Colonic mucosa (tissue), 4 donors: ENCODE measurements at regions not wholly inside any gene's neighbourhood (a gene's known extent, or its start where the extent isn't known, plus 50 kb on each side); places are given as distances from the start of the nearest gene placed in this dataset.
"Not testable (repeated sequence)": the region's sequence is repeated elsewhere in the genome, so short reads cannot be mapped to it uniquely, and the experiment has no call there.

ENCODE experiments used
- DNase-seq: peaks from one replicate; pipeline ENCODE4 v3.0.0-alpha.2; 2020
- H3K27ac ChIP-seq: fragments of 200-600 bp; one replicate; pipeline ENCODE4 v1.8.0; 2021
- H3K27me3 ChIP-seq: fragments of 200-600 bp; one replicate; pipeline ENCODE4 v1.8.0; 2021
- H3K36me3 ChIP-seq: fragments of 200-600 bp; one replicate; pipeline ENCODE4 v1.8.0; 2021
- H3K4me1 ChIP-seq: fragments of 200-600 bp; one replicate; pipeline ENCODE4 v1.8.0; 2021; ENCODE audit warnings: mild to moderate bottlenecking
- H3K4me3 ChIP-seq: fragments of 200-600 bp; one replicate; pipeline ENCODE4 v1.8.0; 2021
- H3K9ac ChIP-seq, 2 donors: one replicate each; pipeline ENCODE4 v1.7.0; 2013; ENCODE audit warnings: control low read depth in 2 of 2, low read depth in 2 of 2, low read length in 2 of 2
- H3K9me3 ChIP-seq: fragments of 200-600 bp; one replicate; pipeline ENCODE4 v1.8.0; 2021
- intact Hi-C: fragments of 100-400 bp; cut with DNase I; formaldehyde crosslinking; loops from one replicate; pipeline ENCODE4 v1.14.1; 2022
- TF ChIP-seq, protein P1 (sequence below): fragments of 200-600 bp; IDR thresholded peaks from one replicate; pipeline ENCODE4 v1.8.0; 2022; ENCODE audit warnings: antibody characterized with exemption, mild to moderate bottlenecking
- donor health status: healthy.
- donor health status: DM: no; HTN: no; CAD: no.
- donor health status: DM: no; HTN: no; CAD: no.

DNA sequence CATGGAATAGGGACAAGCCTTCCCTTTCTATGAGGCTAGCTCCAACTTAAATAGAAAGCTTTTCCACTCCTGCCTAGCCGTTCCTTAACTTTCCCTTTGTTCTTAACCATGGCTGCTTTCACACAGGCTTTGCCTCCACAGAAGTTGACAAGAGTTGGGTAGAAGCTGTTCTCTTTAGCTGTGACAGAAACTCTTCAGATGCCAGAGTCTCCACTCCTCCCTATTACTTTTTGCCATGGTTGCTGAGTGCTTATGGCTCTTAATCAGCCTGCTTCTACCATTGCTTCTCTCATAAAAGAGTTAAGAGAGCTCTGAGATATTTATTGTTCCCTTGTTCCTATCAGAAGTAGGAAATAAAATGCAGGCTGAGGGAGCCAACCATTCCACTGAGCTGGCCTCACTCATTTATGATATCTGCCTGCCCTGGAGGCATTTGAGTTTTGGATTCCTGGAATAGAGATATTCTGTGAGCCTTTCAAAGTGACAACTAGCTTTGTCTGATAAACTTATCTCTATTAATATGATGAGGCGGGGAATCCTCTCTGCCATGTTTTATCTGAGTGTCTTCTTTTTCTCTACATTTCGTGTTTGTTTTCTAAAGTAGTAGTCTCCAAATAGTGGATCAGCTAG lies 162.6 kb downstream of the DMAC1 start:
- no peak overlapping the region for H3K27ac ChIP-seq
- H3K4me1 ChIP-seq: no peaks in the 10 kb centered on the region
- H3K9ac ChIP-seq: no peak overlapping the region
- no peaks in the 10 kb centered on the region for H3K36me3 ChIP-seq
- no peak overlapping the region for H3K4me3 ChIP-seq
- intact Hi-C loops: no loop called here
- no peaks in the 10 kb centered on the region for H3K27me3 ChIP-seq
- no peaks in the 10 kb centered on the region for H3K9me3 ChIP-seq
- TF ChIP-seq, protein P1, sequence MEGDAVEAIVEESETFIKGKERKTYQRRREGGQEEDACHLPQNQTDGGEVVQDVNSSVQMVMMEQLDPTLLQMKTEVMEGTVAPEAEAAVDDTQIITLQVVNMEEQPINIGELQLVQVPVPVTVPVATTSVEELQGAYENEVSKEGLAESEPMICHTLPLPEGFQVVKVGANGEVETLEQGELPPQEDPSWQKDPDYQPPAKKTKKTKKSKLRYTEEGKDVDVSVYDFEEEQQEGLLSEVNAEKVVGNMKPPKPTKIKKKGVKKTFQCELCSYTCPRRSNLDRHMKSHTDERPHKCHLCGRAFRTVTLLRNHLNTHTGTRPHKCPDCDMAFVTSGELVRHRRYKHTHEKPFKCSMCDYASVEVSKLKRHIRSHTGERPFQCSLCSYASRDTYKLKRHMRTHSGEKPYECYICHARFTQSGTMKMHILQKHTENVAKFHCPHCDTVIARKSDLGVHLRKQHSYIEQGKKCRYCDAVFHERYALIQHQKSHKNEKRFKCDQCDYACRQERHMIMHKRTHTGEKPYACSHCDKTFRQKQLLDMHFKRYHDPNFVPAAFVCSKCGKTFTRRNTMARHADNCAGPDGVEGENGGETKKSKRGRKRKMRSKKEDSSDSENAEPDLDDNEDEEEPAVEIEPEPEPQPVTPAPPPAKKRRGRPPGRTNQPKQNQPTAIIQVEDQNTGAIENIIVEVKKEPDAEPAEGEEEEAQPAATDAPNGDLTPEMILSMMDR: no peak
- no peak for DNase-seq

DNA sequence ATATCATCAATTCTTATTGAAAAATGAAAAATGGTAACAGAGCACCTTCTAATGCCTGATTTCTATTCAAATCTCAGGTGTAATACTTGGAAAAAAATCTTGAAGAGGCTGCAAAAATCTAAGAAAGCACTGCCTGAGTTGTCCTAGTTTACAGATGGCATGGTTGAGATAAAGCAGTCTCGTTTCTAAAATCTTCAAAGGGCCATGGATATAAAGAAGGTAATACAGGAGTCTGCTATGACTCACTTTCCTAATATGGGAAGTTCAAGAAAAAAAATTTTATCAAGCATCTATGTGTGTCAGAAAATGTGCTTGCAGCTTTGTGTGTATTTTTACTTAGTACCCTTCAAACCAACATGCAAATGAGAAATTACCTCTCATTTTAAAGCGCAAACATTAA lies 163.3 kb downstream of the DMAC1 start:
- Histone ChIP-seq H3K36me3 (no peaks in the 10 kb centered on the region), H3K4me1 (no peaks in the 10 kb centered on the region), H3K9ac (no peak overlapping the region), H3K27me3 (no peaks in the 10 kb centered on the region), H3K4me3 (no peak overlapping the region), H3K27ac (no peak overlapping the region), H3K9me3 (no peaks in the 10 kb centered on the region)
- intact Hi-C loops: no loop called here
- TF ChIP-seq, protein P1: no peak
- DNase-seq: no peak

DNA sequence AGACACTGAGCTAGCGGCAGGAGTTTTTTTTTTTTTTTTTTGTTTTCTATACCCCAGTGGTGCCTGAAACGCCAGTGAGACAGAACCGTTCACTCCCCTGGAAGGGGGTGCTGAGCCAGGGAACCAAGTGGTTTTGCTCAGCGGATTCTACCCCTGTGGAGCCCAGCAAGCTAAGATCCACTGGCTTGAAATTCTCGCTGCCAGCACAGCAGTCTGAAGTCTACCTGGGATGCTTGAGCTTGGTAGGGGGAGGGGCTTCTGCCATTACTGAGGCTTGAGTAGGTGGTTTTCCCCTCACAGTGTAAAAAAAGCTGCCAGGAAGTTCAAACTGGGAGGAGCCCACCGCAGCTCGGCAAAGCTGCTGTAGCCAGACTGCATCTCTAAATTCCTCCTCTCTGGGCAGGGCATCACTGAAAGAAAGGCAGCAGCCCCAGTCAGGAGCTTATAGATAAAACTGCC lies 173.0 kb downstream of the DMAC1 start:
- H3K27me3 ChIP-seq, intact Hi-C loops, DNase-seq, H3K36me3 ChIP-seq, H3K9ac ChIP-seq, H3K4me1 ChIP-seq, H3K27ac ChIP-seq, H3K9me3 ChIP-seq, H3K4me3 ChIP-seq: not testable (repeated sequence)

DNA sequence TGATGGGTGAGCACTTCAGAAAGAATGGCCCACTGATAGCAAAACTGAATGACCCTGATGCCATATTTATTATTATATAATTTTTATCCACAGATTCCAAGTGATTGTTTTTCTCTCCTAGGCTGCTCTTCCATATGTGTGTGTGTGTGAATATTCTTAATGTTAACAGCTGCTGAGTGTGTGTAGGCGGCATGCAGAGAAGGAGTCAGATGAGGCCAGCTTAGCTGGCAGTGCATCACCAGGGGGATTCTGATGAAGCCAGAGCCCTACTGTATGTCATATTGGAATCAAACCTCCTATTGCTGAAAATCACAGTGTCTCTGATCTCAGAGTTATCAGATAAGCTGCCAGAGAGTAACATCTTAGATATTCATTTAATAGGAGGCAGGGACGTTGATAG lies 177.1 kb downstream of the DMAC1 start:
- Histone ChIP-seq H3K4me1 (no peaks in the 10 kb centered on the region), H3K36me3 (no peaks in the 10 kb centered on the region), H3K9ac (no peak overlapping the region), H3K4me3 (no peak overlapping the region), H3K27me3 (no peaks in the 10 kb centered on the region), H3K27ac (no peak overlapping the region), H3K9me3 (no peaks in the 10 kb centered on the region)
- intact Hi-C loops: no loop called here
- TF ChIP-seq, protein P1: no peak
- no peak for DNase-seq

DNA sequence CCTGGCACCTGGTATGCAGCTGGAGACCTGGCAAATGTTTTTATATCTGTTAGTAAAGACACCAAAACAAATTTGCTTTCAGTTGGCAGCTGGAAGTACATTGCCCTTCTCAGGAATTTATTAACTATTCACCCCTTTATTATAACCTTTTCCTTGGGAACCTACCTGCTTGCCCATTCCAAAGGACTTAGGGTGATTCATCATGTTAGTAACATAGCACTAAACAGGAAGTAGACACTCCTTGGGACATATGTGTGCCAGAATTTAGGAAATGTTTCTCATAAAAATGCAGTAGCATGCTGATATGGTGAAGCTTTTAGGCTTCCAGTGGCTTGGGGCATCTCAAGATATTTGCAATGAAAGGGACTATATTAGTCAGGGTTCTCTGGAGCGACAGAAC lies 184.2 kb downstream of the DMAC1 start:
- Histone ChIP-seq H3K27me3 (no peaks in the 10 kb centered on the region), H3K9ac (no peak overlapping the region), H3K36me3 (no peaks in the 10 kb centered on the region), H3K27ac (no peak overlapping the region), H3K9me3 (no peaks in the 10 kb centered on the region), H3K4me1 (no peaks in the 10 kb centered on the region), H3K4me3 (no peak overlapping the region)
- DNase-seq: no peak
- TF ChIP-seq, protein P1: no peak
- intact Hi-C loops: no loop called here

DNA sequence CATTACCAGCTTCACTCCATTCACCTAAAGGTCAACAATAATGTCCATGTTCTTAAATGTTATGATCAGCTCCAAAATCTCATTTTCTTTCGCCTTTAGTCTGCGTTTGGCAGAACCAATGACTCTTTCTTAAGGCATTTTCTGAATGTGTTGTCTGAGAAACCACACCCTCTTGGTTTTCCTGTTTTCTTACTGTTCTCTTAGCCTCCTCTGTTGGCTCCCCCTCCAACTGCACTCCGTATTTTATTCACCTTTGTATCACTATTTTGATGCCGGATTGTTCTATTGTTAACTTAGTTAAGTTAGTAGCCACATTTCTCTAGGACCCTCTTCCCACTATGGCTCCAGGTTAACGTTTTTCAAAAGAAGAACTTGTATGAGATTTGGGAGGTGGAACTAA lies 185.6 kb downstream of the DMAC1 start:
- no peak for DNase-seq
- no peak overlapping the region for H3K4me3 ChIP-seq
- H3K27ac ChIP-seq: no peak overlapping the region
- no peaks in the 10 kb centered on the region for H3K9me3 ChIP-seq
- no peaks in the 10 kb centered on the region for H3K4me1 ChIP-seq
- TF ChIP-seq, protein P1: no peak
- intact Hi-C loops: no loop called here
- no peaks in the 10 kb centered on the region for H3K36me3 ChIP-seq
- H3K27me3 ChIP-seq: no peaks in the 10 kb centered on the region
- H3K9ac ChIP-seq: no peak overlapping the region
